ENCODE measurements at regions not wholly inside any gene's neighbourhood (a gene's known extent, or its start where the extent isn't known, plus 50 kb on each side); places are given as distances from the start of the nearest gene placed in this dataset.
"Not testable (repeated sequence)": the region's sequence is repeated elsewhere in the genome, so short reads cannot be mapped to it uniquely, and the experiment has no call there.

DNA sequence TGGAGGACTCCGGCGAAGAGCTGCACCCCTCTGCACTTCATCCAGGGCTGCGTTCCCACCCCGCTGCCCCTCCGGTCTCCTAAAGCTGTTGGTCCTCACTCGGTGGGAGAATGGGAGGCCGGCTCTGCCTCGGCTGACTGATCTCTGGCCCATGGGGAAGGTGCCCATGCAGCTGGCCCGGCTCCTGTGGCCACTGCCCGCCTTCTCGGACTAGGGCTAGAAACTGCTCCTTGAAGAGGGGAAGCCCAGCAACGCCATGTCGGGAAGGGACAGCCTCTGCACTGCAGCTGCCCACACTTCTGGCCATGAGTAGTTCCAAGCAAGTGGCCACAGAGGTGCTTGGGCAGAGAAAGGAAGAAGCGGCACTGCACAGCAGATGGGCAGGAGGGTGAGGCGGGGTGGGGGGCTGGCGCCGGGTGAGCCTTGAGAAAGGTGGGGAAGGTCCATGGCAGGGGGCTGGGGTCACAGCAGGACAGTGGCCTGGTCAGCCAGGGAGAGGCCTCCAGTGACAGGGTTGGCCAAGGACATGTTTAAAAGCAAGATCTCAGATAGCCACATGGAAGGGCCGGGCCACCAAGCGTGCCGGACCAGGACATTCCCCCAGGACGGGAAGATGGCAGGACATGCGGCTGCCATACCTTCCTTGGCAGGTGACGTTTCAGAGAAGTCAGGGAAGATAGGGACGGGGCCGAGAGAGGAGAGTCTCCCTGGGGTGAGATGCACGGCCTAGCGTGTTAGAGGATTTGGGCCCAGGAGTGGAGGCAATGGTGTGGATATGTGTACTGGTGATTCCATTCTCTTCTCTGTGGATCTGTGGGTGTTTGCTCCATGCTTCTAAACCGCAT, 158.8 kb upstream of the HDAC4 start:
- DNase-seq: no peak

DNA sequence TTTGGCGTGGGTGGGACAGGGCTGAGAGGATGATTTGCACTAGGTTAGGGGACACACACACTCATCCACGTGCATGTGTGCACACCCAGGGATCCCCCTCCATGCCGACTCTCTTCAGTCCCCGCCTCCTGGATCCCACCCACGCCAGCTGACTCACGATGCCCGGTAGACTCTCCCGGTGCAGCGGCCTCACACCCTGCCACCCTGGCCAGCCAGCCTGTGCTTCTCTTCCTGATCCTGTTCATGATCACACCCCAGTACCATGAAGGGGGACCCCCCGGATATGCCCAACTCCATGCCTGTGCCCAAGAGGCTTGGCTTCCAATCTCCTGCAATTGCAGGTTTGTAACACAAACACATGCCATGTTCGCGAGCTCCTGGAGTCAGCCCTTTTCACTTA, 157.8 kb upstream of the HDAC4 start:
- no peak for DNase-seq

DNA sequence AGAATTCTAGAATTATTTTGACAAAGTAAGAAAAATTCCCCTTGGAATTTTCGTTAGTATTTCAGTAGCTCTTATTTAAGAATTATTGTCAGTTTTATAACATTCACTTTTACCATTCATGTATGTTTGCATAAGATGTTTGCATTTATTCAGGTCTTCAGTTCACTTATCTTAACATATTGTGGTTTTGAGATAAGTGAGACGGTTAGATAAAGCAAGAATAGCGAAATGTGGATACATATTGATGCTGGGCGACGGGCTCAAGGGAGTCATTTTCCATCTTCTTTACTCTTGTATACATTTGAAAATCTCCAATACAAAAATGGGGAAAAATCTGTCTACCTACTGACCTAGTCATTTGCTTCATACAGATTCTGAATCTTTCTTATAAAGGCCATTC, 156.7 kb upstream of the HDAC4 start:
- DNase-seq: no peak

DNA sequence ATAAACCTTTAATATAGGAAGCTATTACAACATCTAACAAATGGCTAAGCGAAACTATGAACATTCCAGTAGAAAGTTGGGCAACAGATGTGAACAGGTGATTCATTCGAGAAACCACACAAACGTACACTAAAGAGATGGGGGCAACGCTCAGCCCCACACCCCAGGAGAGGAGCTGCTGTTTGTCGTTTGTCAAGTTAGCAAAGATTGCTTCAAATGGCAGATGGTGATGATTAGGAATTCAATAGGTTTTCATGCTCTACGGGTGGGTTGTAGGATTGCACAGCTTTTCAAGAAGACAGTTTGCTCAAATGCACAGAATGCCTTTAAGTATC, 154.7 kb upstream of the HDAC4 start:
- no peak for DNase-seq

DNA sequence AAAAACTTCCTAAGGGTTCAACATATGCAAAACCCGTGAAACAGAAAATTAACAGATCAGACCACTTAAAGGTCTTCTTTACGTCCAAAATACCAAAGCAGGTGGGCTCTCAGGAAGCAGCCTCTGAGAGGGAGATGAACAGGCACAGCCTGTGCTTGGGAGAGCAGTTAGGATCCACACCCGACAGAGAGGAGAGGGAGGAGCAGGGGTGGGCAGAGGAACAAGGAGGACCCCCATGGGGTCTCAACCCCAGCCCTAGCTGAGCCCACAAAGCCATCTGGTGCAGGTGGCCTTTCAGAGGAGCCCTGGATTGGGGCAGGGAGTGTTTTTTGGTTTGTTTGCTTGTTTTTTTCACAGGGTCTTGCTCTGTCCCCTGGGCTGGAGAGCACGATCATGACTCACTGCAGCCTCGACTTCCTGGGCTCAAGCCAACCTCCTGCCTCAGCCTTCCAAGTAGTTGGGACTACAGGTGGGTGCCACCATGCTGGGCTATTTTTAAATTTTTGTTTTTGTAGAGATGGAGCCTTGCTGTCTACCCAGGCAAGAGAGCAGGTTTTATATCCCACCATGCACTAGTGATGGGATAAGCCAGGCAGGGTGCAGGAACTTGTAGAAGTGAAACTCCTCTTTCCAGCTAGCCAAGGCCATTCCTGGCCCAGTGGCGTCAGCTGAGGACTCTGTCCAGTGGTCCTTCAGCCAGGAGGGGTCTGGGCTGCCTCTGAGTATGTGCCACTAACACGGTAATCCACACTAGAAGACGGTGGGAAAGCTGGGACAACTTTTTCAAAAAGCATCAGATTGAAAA, 154.1 kb upstream of the HDAC4 start:
- DNase-seq: no peak

DNA sequence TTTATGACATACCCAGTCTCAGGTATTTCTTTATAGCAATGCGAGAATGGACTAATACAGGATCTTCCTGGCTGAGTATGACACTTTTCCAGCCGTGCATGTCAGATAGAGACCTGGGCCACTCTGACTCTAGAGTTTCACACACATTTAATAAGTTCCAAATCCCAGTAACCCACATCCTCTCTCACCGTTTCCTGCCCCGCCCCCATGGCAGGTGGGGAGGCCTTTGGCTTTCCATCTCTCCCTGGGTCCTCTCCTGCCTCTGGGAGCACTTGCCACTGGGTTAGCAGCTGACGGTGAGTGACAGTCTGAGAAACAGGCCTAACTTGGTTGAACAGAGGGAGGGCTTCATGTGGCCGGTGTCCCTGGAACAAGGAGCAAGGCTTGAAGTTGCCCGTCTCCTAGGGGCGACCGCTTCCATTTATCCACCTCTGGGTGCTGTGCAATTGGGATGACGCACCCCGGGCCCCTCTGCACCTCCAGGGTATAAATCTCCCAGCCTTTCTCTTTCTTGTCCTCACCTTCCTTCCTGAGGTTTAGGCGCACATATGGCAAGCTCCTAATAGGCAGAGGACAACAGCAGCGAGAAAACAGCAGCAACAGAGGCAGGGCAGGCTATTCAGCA, 152.7 kb upstream of the HDAC4 start:
- no peak for DNase-seq

DNA sequence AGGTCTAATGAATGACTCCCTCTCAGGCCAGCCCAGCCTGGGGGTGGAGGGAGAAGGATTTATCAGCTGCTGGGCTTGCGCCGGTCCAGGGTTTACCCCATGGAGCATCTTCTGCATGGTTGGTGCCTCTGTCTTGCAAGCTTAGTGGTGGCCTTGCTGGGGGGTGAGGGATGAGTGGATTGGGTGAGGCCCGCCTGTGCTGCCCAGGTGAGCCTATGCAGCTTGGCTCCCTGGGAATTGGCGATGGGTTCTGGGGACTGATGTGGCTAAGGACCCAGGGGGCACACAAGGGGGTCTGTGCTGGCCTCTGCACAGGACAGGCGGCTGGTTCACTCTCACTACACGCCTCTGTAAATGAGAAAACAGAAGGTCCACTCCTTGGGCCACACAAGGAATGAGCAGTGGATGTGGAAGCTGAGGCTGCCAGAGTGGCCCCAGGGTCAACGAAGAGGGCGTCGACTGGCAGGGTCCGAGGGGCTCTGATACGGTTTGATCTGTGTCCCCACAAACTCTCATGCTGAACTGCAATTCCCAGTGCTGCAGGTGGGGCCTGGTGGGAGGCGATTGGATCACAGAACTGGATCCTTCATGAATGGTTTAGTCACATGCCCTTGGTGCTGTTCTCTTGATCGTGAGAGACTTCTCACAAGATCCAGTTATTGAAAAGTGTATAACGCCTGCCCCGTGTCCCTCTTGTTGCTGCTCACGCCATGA, 151.6 kb upstream of the HDAC4 start:
- no peak for DNase-seq

DNA sequence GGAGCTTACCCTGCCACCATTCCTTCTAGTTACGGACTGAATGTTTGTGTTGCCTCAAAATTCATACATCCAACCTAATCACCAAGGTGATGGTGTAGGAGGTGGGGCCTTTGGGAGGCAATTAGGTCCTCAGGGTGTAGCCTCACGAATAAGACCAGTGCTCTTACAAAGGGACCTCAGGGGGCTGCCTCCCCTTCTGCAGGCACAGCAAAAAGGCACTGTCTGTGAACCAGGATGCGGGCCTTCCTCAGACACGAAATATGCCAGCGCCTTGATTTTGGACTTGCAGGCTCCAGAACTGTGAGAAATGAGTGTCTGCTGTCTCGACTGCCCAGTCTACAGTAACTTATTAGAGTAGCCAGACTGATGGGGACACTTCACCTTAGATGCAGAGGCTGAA, 150.4 kb upstream of the HDAC4 start:
- DNase-seq: no peak

DNA sequence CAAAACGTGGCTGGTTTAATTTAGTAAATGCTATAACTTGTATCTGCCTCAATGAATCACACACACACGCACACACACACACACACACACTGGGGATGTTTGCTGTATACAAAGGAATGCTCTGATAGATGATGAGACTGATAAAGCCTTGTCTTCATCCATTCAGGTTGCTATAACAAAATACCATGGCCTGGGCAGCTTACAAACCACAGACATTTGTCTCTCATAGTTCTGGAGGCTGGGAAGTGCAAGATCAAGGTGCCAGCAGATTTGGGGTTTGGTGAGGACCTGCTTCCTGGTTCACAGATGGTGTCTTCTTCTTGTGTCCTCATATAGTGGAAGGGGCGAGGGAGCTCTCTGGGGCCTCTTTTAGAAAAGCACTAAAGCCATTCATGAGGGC, 149.5 kb upstream of the HDAC4 start:
- no peak for DNase-seq

DNA sequence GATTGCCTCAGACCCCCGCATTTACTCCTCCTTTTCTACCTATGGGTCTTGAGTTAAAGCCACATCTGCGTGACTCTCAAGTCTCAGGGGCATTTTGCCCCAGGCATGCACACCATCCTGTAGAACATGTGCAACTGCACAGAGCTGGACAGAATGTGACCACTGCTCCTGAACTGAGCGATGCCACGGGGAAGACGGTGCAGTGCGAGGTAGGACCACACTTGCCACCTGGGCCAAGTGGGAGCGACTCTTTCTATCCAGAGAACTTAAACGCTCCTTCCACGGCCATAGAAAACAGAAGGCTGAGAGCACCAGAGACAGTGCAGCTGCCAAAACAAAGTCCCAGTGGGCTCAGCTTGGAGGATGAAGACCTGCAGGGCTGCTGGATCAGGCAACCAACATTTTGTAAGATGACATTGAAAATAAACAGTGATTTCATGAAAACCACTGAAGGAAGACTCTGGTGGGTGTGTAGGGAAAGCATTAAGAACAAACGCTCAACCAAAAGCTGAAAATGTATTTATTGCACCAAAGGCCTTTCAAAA, 149.0 kb upstream of the HDAC4 start:
- no peak for DNase-seq

DNA sequence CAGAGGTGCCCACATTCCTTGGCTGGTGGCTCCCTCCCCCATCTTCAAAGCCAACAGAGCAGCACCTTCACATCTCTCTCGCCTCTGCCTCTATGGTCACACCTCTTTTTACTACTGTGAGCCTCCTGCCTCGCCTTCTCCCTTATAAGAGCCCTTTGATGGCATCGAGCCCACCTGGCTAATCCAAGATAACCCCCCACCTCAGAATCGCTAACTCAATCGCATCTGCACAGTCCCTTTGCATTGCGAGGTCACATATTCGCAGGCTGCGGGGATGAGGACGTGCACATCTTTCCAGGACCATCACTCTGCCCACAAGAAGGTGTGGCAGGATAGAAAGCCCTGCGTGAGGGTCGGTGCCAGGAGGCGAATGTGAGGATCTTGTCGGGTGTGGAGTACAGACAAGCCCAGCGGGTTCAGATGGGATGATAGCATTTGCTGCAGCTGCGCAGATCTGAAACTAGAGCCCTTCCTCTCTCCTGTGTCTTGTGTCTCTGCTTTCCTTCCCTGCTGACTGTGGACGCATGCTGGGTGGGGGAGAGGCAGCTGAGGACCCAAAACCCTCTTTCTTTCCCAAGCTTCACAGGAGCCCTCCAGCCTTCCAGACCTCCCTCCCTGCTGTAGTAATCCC, 148.3 kb upstream of the HDAC4 start:
- no peak for DNase-seq

DNA sequence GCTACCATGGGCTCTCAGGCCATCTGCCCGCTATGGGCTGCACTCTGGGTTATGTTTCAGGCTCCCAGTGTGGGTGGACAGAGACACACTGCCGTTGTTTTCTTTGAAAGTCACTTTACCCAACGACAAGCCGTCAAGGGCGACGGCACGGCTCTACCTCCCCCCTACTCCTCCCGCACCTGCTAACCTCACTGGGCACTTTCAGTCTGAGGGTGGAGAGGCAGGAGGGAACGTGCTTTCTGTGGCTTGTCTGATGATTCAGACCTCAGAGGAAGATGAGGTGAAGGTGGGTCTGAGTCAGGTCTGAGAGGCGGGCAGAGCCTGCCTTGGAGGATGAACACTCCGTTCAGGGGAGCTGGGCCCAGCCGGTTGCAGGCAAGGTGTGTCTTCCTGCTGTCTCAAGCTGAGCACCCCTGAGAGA, 147.6 kb upstream of the HDAC4 start:
- DNase-seq: no peak

DNA sequence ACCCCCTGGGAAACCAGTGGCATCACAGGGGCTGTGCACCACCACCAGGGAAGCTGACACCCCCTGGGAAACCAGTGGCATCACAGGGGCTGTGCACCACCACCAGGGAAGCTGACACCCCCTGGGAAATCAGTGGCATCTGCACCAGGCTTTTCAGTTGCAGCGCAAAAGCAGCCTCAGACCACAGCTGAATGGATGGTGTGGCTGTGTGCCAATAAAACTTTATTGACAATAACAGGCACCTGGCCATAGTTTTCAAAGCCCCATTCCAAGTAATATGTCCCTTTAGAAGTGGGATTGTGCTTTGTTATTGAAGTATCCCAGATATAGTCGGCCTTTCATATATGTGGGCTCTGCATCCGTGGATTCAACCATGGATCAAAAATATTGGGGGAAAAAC, 146.3 kb upstream of the HDAC4 start:
- DNase-seq: not testable (repeated sequence)

DNA sequence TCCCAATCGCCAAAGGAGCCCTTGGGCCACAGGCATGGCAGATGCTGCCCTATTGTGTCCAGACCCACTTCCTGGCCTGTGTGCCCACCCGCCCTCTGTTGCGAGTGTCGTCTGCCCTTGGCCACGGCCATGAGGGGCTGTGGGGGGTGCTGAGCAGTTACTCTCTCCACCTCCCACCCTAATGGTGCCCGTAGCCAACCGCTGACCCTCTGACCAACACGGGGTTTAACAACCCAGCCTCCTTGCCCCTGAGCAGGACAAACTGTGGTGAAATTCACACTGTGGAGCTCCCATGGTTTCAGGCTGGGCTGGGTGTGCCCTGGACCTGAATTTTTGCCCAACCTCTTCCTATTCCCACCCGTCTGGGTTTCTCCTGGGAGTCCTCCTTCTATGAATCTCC, 145.7 kb upstream of the HDAC4 start:
- DNase-seq: no peak

DNA sequence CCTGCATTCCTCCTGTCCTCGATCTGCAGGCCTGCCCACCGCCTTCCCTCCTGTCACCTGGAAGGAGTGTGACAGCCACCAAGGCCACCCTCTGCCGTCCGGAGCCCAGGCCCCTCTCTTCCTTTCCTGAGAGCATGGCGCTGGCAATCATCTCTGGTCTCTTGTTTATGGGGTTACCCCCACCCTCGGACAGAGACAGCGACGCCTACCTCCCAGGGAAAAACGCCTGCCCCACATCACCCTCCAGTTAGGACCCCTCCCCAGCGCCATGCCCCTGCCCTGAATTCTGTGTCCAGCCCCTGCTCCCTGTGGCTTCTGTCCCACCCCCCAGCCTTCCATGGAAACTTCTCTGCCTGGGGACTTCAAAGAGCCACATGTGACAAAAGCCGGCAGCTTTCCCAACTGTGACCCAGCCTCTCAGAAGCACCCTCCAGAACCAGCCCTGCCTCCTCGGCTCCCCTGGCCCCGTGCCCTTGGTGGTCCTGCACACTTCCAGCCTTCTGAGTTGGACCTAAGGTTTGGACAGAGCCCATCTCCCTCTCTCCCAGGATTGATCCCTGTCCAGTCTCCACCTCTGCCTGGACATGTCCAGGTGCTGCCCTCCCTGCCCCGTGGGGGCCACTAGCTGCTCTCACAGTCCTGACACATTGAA, 145.0 kb upstream of the HDAC4 start:
- no peak for DNase-seq

DNA sequence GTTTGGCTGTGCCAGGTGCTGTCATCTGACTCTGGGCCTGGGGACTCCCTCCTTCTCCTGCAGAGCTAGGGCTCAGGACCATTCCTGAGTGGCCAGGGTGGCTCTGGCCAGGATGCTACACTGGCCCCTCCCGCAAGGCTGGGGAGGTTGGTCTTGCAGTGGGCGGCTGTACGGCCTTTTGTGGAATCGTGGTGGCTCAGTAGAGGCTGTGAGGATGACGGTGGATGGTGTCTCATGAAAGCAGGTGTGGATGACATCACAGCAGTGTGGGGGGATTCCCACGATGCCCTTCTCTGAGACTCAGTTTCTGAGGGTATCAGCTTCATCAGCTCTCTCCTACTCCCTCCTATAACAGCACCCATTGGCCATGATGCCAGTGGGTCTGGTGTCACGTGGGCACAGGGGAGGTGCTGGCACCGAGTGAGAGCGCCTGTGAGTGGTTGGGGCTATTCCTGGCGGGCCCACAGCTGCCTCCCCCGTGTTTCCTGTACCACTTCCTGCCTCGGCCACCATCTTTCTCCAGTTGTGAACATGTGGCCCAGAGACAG, 144.2 kb upstream of the HDAC4 start:
- no peak for DNase-seq

DNA sequence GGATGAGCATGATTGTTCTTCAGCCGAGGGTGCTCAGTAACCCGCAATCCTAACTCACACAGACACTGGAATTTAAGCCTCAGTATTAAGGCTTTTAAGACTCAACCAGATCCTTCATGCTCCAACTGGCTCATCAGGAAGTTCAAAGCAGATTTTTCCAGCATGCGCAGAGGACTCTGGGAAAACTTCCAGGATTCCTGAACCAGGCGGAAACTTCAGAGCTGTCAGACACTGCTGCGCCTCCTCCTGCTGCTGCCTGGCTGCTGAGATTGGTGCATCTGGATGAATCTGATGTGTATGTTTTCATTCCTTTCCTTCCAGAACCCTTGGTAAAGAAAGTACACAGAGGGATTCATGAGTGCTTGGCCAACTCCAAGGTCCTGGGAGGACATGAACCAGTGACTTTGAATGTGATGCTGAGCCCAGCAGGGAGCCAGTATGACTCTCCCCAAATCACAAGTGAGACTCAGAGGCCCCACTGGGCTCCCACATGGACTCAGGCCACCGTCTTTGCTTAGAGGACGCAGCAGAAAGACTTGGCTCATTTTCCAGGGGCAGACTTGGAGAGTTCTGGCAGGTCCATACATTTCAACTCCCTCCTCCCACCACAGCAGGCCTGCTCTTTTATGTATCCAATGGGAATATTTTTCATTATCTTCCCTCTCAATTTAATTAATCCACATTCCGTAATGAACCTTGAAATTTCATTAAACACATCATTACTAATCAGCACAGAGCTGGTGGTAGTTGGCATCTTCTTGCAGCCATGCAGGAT, 143.5 kb upstream of the HDAC4 start:
- no peak for DNase-seq

DNA sequence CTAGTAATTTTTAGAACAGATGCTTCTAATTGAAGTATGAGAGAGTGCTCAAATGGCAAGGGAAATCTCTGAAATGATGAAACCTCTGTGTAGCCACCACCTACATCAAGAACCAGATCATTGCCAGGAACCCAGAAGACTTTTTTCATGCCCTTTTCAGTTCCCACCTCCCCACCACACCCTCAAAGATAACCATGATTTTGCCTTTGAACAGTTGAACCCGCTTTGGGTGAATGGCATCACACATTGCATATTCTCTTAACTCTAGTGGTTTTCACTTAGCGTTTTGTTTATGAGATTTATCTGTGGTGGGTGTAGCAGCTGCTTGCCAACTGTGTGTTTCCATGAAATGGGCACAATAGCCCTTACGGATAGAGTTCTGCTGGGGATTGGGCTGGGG, 142.9 kb upstream of the HDAC4 start:
- DNase-seq: no peak

DNA sequence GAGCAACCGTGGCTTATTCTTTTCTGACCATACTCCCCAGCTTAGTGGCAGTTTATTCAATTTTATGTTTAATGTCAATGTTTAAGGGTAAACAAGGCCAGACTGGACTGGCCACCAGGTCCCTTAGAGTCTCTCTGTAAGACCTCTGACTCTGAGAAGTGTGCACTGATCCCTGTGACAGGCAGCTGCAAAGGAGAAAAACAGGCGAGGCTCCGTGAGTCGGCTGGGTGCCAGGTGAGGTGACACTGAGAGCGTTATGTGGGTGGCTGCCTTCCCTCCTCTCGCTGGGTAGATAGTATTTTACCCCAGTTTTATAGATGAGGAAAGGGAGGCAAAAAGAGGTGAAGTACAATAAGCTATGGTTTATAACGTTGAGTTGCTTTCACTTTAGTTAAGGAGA, 139.4 kb upstream of the HDAC4 start:
- DNase-seq: no peak

DNA sequence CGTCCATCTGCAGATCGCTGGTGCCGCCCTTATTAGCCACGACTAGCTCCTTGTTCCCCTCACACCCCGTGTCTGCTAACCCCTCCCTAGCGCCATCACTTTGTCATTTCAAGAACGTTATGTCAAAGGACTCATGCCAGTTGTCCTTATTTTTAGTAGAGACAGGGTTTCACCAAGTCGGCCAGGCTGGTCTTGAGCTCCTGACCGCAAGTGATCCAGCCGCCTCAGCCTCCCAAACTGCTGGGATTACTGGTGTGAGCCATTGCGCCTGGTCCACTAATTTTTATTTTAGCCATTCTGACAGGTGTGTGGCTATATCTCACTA, 138.9 kb upstream of the HDAC4 start:
- no peak for DNase-seq

Measured in hippocampal formation (tissue), 2 donors.